HFFc6 (cell line): ENCODE measurements at regions not wholly inside any gene's neighbourhood (a gene's known extent, or its start where the extent isn't known, plus 50 kb on each side); places are given as distances from the start of the nearest gene placed in this dataset.

Experiments used
- DNase-seq: peaks from one replicate; pipeline ENCODE4 v3.0.0-alpha.2; 2018
- H3K27ac Mint-ChIP-seq: 2 replicates; pipeline ENCODE4 v1.8.0; 2020; ENCODE audit warnings: mild to moderate bottlenecking, mixed read lengths
- H3K27me3 Mint-ChIP-seq: 2 replicates; pipeline ENCODE4 v1.8.0; 2021; ENCODE audit warnings: mild to moderate bottlenecking, moderate library complexity, mixed read lengths; ENCODE audit not compliant: insufficient read depth
- H3K36me3 Mint-ChIP-seq: 2 replicates; pipeline ENCODE4 v1.8.0; 2021; ENCODE audit warnings: low read depth, mixed read lengths
- H3K4me1 Mint-ChIP-seq: 2 replicates; pipeline ENCODE4 v1.8.0; 2020; ENCODE audit warnings: low read depth, mixed read lengths
- H3K4me3 Mint-ChIP-seq: 2 replicates; pipeline ENCODE4 v1.8.0; 2020; ENCODE audit warnings: mild to moderate bottlenecking, moderate library complexity, mixed read lengths
- H3K9me3 Mint-ChIP-seq: 2 replicates; pipeline ENCODE4 v1.8.0; 2020; ENCODE audit warnings: mild to moderate bottlenecking, mixed read lengths
- CTCF ChIP-seq: fragments of 200-600 bp; sonication (generic); IDR thresholded peaks from 2 replicates; pipeline ENCODE4 v1.5.0; 2021; ENCODE audit warnings: antibody characterized with exemption, mild to moderate bottlenecking

- Mint-ChIP-seq H3K4me3 (no peak overlapping the region), H3K27ac (no peak overlapping the region), H3K4me1 (no peaks in the 10 kb centered on the region), H3K36me3 (no peaks in the 10 kb centered on the region), H3K27me3 (peaks cover 18% of the 10 kb centered on the region), H3K9me3 (no peaks in the 10 kb centered on the region)
- TF ChIP-seq CTCF = no peak
- DNase-seq = no peak
These were observed 263.2 kb downstream of the EN1 start for GRCh38 chr2:118584062-118584749.

- peaks cover 13% of the 10 kb centered on the region; the same call in 1 of the 2 replicates for H3K27me3 Mint-ChIP-seq
- H3K27ac Mint-ChIP-seq = no peak overlapping the region
- DNase-seq = no peak
- no peaks in the 10 kb centered on the region for H3K36me3 Mint-ChIP-seq
- H3K4me3 Mint-ChIP-seq = no peak overlapping the region
- no peak for TF ChIP-seq CTCF
- no peaks in the 10 kb centered on the region for H3K9me3 Mint-ChIP-seq
- H3K4me1 Mint-ChIP-seq = no peaks in the 10 kb centered on the region
These were observed 265.4 kb downstream of the EN1 start for GRCh38 chr2:118582058-118582457.

- TF ChIP-seq CTCF = no peak
- Mint-ChIP-seq H3K4me1 (no peaks in the 10 kb centered on the region), H3K36me3 (no peaks in the 10 kb centered on the region), H3K27ac (no peak overlapping the region), H3K9me3 (no peaks in the 10 kb centered on the region), H3K4me3 (no peak overlapping the region), H3K27me3 (peaks cover 10% of the 10 kb centered on the region)
- DNase-seq = peak; percentile 2
These were observed 266.8 kb downstream of the EN1 start for GRCh38 chr2:118580651-118581050.

GRCh38 chr2:118580107-118580506, 267.3 kb downstream of the EN1 start:
- Mint-ChIP-seq H3K36me3 (no peaks in the 10 kb centered on the region), H3K4me1 (no peaks in the 10 kb centered on the region), H3K27me3 (peaks cover 12% of the 10 kb centered on the region), H3K9me3 (no peaks in the 10 kb centered on the region), H3K27ac (no peak overlapping the region), H3K4me3 (no peak overlapping the region)
- TF ChIP-seq CTCF = no peak
- no peak for DNase-seq

- peaks cover 11% of the 10 kb centered on the region for H3K27me3 Mint-ChIP-seq
- no peak for TF ChIP-seq CTCF
These were observed 270.2 kb downstream of the EN1 start for GRCh38 chr2:118577202-118577601.

More at GRCh38 chr2:118577202-118577601, 270.2 kb downstream of the EN1 start:
- Mint-ChIP-seq H3K4me3 (no peak overlapping the region), H3K4me1 (no peaks in the 10 kb centered on the region), H3K36me3 (no peaks in the 10 kb centered on the region), H3K27ac (no peak overlapping the region), H3K9me3 (no peaks in the 10 kb centered on the region)
- no peak for DNase-seq
